ENCODE measurements at regions not wholly inside any gene's neighbourhood (a gene's known extent, or its start where the extent isn't known, plus 50 kb on each side); places are given as distances from the start of the nearest gene placed in this dataset.
"Not testable (repeated sequence)": the region's sequence is repeated elsewhere in the genome, so short reads cannot be mapped to it uniquely, and the experiment has no call there.

DNA sequence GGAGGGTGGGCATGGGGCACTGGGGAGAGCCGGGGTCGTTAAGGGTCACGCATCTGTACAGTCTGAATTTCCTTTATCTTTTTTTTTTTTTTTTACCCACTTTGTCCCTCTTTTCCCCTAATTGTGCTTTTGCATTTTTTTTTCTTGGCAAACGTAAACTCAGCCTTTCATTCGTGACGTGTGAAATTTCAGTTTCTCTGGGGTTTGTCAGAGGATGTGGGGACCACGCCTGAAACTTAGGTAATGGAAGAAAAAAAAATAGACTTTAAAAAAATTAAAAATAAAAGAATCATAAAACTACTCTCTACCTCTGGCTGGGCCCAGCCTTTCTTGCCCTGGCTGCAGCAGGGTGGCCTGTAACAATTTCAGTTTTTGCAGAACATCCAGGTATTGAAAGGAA is 68.3 kb upstream of the ZNF658 start:
- DNase-seq (ENCODE audit: low read depth): not testable (repeated sequence)

GRCh38 chr9:66837242-66837937 is 63.1 kb upstream of the ZNF658 start:
- DNase-seq (ENCODE audit: low read depth): not testable (repeated sequence)
